Epithelial cell of esophagus (primary cell): ENCODE measurements at regions not wholly inside any gene's neighbourhood (a gene's known extent, or its start where the extent isn't known, plus 50 kb on each side); places are given as distances from the start of the nearest gene placed in this dataset.

Experiments used
- DNase-seq: peaks from one replicate; pipeline ENCODE4 v3.0.0; 2010; ENCODE audit warnings: low read depth
- H3K4me3 ChIP-seq: 2 replicates; pipeline ENCODE4 v1.5.1; 2011; ENCODE audit warnings: mild to moderate bottlenecking, low read length, control low read depth
- TF ChIP-seq, protein P1 (sequence below): IDR thresholded peaks from 2 replicates; pipeline ENCODE4 v1.5.1; 2011; ENCODE audit warnings: low read depth, mild to moderate bottlenecking, low read length, control low read depth, inconsistent platforms; ENCODE audit not compliant: insufficient read depth; ENCODE audit errors: missing control alignments

DNA sequence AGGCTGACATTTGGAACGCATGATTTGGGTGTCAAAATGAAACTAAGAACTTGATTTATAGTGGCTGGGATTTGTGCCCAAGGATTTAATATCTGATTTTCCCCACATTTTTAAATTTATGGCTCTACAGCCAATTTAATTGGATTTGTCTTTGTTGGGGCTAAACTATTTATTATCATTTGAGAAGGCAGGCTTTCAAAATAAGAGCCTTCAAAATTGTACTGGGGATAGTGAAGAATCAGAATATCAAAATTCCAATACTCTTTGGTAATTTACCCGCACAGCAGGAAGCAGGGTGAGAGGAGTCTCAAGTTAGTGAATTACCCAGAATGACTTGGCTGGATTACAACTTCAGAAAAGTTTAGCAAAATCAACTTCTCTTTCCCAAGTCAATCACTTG is 278.1 kb downstream of the LRATD1 start:
- TF ChIP-seq, protein P1, sequence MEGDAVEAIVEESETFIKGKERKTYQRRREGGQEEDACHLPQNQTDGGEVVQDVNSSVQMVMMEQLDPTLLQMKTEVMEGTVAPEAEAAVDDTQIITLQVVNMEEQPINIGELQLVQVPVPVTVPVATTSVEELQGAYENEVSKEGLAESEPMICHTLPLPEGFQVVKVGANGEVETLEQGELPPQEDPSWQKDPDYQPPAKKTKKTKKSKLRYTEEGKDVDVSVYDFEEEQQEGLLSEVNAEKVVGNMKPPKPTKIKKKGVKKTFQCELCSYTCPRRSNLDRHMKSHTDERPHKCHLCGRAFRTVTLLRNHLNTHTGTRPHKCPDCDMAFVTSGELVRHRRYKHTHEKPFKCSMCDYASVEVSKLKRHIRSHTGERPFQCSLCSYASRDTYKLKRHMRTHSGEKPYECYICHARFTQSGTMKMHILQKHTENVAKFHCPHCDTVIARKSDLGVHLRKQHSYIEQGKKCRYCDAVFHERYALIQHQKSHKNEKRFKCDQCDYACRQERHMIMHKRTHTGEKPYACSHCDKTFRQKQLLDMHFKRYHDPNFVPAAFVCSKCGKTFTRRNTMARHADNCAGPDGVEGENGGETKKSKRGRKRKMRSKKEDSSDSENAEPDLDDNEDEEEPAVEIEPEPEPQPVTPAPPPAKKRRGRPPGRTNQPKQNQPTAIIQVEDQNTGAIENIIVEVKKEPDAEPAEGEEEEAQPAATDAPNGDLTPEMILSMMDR = no peak
- DNase-seq = no peak

DNA sequence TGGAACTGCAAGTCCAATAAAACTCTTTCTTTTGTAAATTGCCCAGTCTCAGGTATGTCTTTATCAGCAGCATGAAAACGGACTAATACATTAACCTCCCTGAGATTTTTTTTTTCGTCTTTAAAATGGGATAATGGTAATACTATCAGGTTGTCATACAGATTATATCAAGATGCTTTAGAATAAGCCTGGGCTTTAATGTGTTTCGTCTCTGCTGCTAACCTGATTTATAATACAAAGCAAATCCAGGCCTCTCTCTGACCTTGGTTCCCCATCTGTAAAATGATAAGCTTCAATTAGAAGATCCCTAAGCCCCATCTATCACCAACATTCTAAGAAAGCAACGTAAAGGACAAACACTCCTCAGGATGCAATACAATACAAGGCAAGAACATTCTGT is 283.5 kb downstream of the LRATD1 start:
- TF ChIP-seq, protein P1 = no peak
- H3K4me3 ChIP-seq = no peak overlapping the region
- no peak for DNase-seq

More for the DNA sequence above, 278.1 kb downstream of the LRATD1 start:
- H3K4me3 ChIP-seq = no peak overlapping the region

DNA sequence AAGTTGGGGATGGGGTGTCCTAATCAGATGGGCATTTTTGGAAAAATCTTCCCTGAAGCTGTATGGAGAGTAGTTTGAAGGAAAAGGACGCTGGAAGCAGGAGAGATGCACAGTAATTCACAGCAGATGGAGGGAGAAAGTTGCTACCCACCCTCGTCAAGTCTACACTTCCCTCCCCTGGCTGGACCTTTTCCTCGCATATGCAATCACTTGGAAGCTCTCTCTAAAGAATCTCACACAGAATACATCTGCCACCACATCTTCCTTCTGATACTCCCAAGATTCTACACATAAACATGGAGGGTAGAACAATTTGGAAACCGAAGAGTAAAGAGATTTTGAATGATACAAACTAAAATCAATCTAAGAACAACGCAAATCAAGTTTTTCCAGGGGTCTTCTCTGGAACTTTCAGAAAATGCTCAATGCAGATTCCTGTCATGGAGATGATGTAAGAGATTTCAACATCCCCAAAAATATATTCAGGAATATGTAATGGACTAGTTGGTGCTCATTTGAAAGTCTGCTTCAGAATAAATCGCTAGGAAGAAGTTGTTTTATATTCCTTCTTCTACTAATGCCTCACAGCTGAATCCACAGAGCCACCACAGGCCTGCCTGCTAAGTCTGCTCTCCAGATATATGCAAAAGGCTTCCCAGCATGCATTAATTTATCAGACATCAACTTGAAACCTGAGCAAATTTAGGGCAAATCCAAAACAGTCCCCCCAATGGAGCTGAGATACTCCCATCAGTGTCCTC is 291.5 kb downstream of the LRATD1 start:
- TF ChIP-seq, protein P1 = no peak

DNA sequence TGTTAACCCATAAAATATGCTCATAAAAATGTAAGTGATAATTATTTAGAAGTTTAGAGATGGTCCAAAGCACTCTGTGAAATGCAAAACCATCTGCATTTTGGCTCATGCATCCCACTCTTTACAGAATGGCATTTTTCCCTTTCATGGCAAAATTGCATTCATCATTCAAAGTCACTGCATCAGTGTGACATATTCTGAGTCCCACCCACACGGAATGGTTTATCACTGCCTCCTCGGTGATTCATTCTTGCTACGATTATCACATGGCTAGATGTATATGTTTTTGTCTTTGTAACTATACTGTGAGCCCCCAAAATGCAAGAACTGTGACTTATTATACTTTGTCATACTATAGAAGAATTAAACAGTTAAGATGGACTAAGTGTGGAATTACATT is 293.0 kb downstream of the LRATD1 start:
- no peak for DNase-seq
- TF ChIP-seq, protein P1 = no peak
- H3K4me3 ChIP-seq = no peak overlapping the region

More for the DNA sequence above, 291.5 kb downstream of the LRATD1 start:
- H3K4me3 ChIP-seq = no peak overlapping the region
- no peak for DNase-seq

DNA sequence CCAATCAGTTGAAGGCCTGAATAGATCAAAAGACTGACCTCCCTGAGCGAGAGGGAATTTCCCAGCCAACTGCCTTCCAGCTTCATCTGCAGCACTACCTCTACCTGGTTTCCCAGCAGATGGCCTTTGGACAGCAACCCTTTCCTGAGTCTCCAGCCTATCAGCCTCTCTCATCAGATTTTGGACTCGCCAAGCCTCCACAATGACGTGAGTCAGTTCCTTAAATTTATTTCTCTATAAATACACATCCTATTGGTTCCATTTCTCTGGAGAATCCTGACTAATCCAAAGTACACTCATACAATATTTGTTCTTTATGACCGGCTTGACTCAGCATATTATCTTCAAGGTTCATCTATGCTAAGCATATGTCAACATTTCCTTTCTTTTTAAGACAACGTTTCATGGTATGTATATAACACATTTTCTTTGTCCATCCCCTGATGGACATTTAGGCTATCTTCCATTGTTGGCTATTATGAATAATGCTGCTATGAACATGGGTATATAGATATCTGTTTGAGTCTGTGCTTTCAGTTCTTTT is 294.6 kb downstream of the LRATD1 start:
- TF ChIP-seq, protein P1 = no peak
- DNase-seq = no peak
- H3K4me3 ChIP-seq = no peak overlapping the region

DNA sequence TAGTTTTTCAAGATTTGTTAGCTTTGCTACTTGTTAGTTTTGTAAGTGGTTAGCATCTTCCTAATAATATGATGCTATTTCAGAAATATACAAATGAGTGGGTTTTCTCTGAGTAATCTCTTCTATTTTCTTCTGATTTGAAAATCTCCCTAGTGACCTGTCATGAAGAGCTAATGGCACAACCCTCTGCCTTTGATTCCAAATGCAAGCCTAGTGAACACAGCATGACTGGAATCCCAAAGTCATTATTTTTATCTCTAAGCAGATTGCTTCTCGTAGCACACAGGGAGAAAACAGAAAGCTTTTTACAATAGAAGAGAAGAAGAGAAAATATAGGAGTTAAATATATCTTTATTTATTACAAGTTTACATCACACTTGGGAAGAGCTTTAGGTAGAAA is 295.5 kb downstream of the LRATD1 start:
- DNase-seq = no peak
- TF ChIP-seq, protein P1 = no peak
- H3K4me3 ChIP-seq = no peak overlapping the region

DNA sequence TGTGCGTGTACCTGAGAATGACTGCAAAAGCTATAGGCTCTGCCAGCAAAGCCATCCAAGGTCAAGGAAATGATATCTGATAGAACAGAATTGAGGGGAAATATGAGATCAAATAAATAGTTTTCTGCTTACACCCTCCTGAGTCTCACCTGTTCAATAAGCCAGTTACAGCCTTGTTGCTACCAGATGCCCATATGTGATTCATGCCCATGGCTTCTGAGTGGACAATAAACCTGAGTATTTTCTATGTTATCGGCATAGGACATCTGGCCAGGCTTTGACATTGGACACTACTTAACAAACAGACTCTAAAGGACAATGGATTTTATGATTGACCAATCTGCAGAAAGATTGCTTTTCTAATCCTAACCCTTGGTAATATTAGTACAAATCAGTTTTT is 297.9 kb downstream of the LRATD1 start:
- H3K4me3 ChIP-seq = no peak overlapping the region
- DNase-seq = no peak
- TF ChIP-seq, protein P1 = no peak
